ENCODE measurements at regions not wholly inside any gene's neighbourhood (a gene's known extent, or its start where the extent isn't known, plus 50 kb on each side); places are given as distances from the start of the nearest gene placed in this dataset.
"Not testable (repeated sequence)": the region's sequence is repeated elsewhere in the genome, so short reads cannot be mapped to it uniquely, and the experiment has no call there.

GRCh38 chr5:12615141-12615820 is 711.0 kb upstream of the CTNND2 start:
- CTCF ChIA-PET, result no interaction called here

GRCh38 chr5:12614608-12615007 is 710.4 kb upstream of the CTNND2 start:
- no peaks in the 10 kb centered on the region for H3K36me3 Mint-ChIP-seq (ENCODE audit: low read depth)
- CTCF ChIA-PET, result no interaction called here
- no peak overlapping the region for H3K27ac Mint-ChIP-seq
- H3K27me3 Mint-ChIP-seq, result no peaks in the 10 kb centered on the region
- H3K4me3 Mint-ChIP-seq, result no peak overlapping the region
- no peaks in the 10 kb centered on the region for H3K4me1 Mint-ChIP-seq
- POLR2A ChIA-PET, result no interaction called here
- DNase-seq, result no peak
- H3K9me3 Mint-ChIP-seq, result peaks cover 16% of the 10 kb centered on the region

More at GRCh38 chr5:12615141-12615820, 711.0 kb upstream of the CTNND2 start:
- H3K9me3 Mint-ChIP-seq, result peaks cover 16% of the 10 kb centered on the region
- H3K4me1 Mint-ChIP-seq, result no peaks in the 10 kb centered on the region
- DNase-seq, result no peak
- no peaks in the 10 kb centered on the region for H3K27me3 Mint-ChIP-seq
- H3K27ac Mint-ChIP-seq, result no peak overlapping the region
- no peak overlapping the region for H3K4me3 Mint-ChIP-seq
- POLR2A ChIA-PET, result no interaction called here
- H3K36me3 Mint-ChIP-seq (ENCODE audit: low read depth), result no peaks in the 10 kb centered on the region

GRCh38 chr5:12611132-12611531 is 706.9 kb upstream of the CTNND2 start:
- CTCF ChIA-PET, result no interaction called here
- H3K4me3 Mint-ChIP-seq, result no peak overlapping the region
- H3K4me1 Mint-ChIP-seq, result no peaks in the 10 kb centered on the region
- no peak overlapping the region for H3K27ac Mint-ChIP-seq
- H3K36me3 Mint-ChIP-seq (ENCODE audit: low read depth), result no peaks in the 10 kb centered on the region
- no peaks in the 10 kb centered on the region for H3K27me3 Mint-ChIP-seq
- POLR2A ChIA-PET, result no interaction called here
- peaks cover 14% of the 10 kb centered on the region for H3K9me3 Mint-ChIP-seq
- no peak for DNase-seq

DNA sequence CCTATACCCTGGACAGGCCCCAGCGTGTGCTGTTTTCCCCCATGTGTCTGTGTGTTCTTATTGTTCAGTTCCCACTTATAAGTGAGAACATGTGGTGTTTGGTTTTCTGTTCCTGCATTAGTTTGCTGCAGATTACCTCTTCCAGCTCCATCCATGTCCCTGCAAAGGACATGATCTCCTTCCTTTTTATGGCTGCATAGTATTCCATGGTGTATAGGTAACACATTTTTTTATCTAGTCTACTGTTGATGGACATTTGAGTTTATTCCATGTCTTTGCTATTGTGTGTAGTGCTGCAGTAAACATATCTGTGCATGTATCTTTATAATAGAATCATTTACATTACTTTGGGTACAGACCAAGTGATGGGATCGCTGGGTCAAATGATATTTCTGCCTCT is 703.6 kb upstream of the CTNND2 start:
- H3K4me1 Mint-ChIP-seq; H3K4me3 Mint-ChIP-seq; H3K27ac Mint-ChIP-seq; H3K36me3 Mint-ChIP-seq (ENCODE audit: low read depth); H3K27me3 Mint-ChIP-seq; POLR2A ChIA-PET; CTCF ChIA-PET; DNase-seq: not testable (repeated sequence)
- H3K9me3 Mint-ChIP-seq, result peaks cover 12% of the 10 kb centered on the region

- no peaks in the 10 kb centered on the region for H3K27me3 Mint-ChIP-seq
- no peaks in the 10 kb centered on the region for H3K4me1 Mint-ChIP-seq
- no peaks in the 10 kb centered on the region for H3K9me3 Mint-ChIP-seq
- ChIA-PET POLR2A (no interaction called here), CTCF (no interaction called here)
- no peak overlapping the region for H3K4me3 Mint-ChIP-seq
- H3K27ac Mint-ChIP-seq, result no peak overlapping the region
- H3K36me3 Mint-ChIP-seq (ENCODE audit: low read depth), result no peaks in the 10 kb centered on the region
- DNase-seq, result no peak
Observed at GRCh38 chr5:12592228-12592627, 688.0 kb upstream of the CTNND2 start.

DNA sequence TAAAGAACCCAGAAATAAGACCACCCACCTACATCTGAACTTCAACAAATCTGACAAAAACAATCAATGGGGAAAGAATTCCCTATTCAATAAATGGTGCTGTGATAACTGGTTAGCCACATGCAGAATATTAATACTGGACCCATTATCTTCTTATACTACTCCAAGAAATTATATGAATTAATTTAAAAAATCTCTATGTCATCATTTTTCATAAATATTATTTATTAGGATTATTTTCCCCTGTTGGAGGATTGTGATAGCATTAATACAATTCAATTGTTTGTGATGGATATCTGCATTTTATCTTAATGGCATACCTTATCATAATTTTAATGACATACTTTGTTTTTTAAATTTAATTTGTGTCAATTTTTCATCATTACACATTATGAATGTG is 682.2 kb upstream of the CTNND2 start:
- Mint-ChIP-seq H3K27me3 (no peaks in the 10 kb centered on the region), H3K4me3 (no peak overlapping the region), H3K4me1 (no peaks in the 10 kb centered on the region), H3K9me3 (peaks cover 1% of the 10 kb centered on the region), H3K27ac (no peak overlapping the region), H3K36me3 (ENCODE audit: low read depth) (no peaks in the 10 kb centered on the region)
- ChIA-PET CTCF (no interaction called here), POLR2A (no interaction called here)
- no peak for DNase-seq

DNA sequence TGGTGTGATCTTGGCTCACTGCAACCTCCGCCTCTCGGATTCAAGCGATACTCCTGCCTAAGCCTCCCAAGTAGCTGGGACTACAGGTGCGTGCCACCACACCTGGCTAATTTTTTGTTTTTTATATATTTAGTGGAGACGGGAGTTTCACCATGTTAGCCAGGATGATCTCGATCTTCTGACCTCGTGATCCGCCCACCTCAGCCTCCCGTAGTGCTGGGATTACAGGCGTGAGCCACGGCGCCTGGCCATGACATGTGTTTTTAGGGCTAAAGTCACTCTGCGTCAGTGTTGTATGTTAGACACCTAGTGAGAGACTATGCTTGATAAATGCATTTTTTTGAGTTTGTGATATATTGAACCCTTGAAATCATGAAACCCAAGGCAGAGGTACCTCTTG is 674.6 kb upstream of the CTNND2 start:
- H3K4me1 Mint-ChIP-seq; H3K36me3 Mint-ChIP-seq (ENCODE audit: low read depth); POLR2A ChIA-PET; H3K4me3 Mint-ChIP-seq; H3K27me3 Mint-ChIP-seq; H3K27ac Mint-ChIP-seq; H3K9me3 Mint-ChIP-seq; CTCF ChIA-PET; DNase-seq: not testable (repeated sequence)

DNA sequence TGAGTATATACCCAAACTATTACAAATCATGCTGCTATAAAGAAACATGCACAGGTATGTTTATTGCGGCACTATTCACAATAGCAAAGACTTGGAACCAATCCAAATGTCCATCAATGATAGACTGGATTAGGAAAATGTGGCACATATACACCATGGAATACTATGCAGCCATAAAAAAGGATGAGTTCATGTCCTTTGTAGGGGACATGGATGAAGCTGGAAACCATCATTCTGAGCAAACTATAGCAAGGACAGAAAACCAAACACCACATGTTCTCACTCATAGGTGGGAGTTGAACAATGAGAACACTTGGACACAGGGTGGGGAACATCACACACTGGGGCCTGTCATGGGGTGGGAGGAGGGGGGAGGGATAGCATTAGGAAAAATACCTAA is 672.7 kb upstream of the CTNND2 start:
- H3K4me3 Mint-ChIP-seq; CTCF ChIA-PET; POLR2A ChIA-PET; H3K27me3 Mint-ChIP-seq; H3K36me3 Mint-ChIP-seq (ENCODE audit: low read depth); H3K9me3 Mint-ChIP-seq; H3K4me1 Mint-ChIP-seq; DNase-seq; H3K27ac Mint-ChIP-seq: not testable (repeated sequence)

- H3K27ac Mint-ChIP-seq; H3K9me3 Mint-ChIP-seq; DNase-seq; POLR2A ChIA-PET; H3K4me3 Mint-ChIP-seq; H3K27me3 Mint-ChIP-seq; CTCF ChIA-PET; H3K36me3 Mint-ChIP-seq (ENCODE audit: low read depth); H3K4me1 Mint-ChIP-seq: not testable (repeated sequence)
Observed at GRCh38 chr5:12574298-12575093, 670.2 kb upstream of the CTNND2 start.

- CTCF ChIA-PET; H3K27me3 Mint-ChIP-seq; H3K36me3 Mint-ChIP-seq (ENCODE audit: low read depth); H3K9me3 Mint-ChIP-seq; H3K4me3 Mint-ChIP-seq; POLR2A ChIA-PET; H3K4me1 Mint-ChIP-seq; H3K27ac Mint-ChIP-seq; DNase-seq: not testable (repeated sequence)
Observed at GRCh38 chr5:12573916-12574297, 669.7 kb upstream of the CTNND2 start.

GRCh38 chr5:12570688-12571087 is 666.4 kb upstream of the CTNND2 start:
- CTCF ChIA-PET, result no interaction called here

GRCh38 chr5:12566441-12566840 is 662.2 kb upstream of the CTNND2 start:
- CTCF ChIA-PET, result no interaction called here
- no peak overlapping the region for H3K27ac Mint-ChIP-seq
- H3K4me1 Mint-ChIP-seq, result no peaks in the 10 kb centered on the region

More at GRCh38 chr5:12570688-12571087, 666.4 kb upstream of the CTNND2 start:
- Mint-ChIP-seq H3K36me3 (ENCODE audit: low read depth) (no peaks in the 10 kb centered on the region), H3K4me1 (no peaks in the 10 kb centered on the region), H3K27me3 (no peaks in the 10 kb centered on the region), H3K9me3 (peaks cover 6% of the 10 kb centered on the region), H3K4me3 (no peak overlapping the region), H3K27ac (no peak overlapping the region)
- POLR2A ChIA-PET, result no interaction called here
- DNase-seq, result no peak

GRCh38 chr5:12557012-12557411 is 652.8 kb upstream of the CTNND2 start:
- H3K4me1 Mint-ChIP-seq, result no peaks in the 10 kb centered on the region
- H3K27me3 Mint-ChIP-seq, result no peaks in the 10 kb centered on the region
- ChIA-PET CTCF (no interaction called here), POLR2A (no interaction called here)
- H3K4me3 Mint-ChIP-seq, result no peak overlapping the region
- DNase-seq, result no peak
- H3K27ac Mint-ChIP-seq, result no peak overlapping the region
- no peaks in the 10 kb centered on the region for H3K36me3 Mint-ChIP-seq (ENCODE audit: low read depth)
- peaks cover 3% of the 10 kb centered on the region for H3K9me3 Mint-ChIP-seq

More at GRCh38 chr5:12566441-12566840, 662.2 kb upstream of the CTNND2 start:
- no peak for DNase-seq
- POLR2A ChIA-PET, result no interaction called here
- no peak overlapping the region for H3K4me3 Mint-ChIP-seq
- no peaks in the 10 kb centered on the region for H3K36me3 Mint-ChIP-seq (ENCODE audit: low read depth)
- H3K9me3 Mint-ChIP-seq, result peaks cover 17% of the 10 kb centered on the region
- H3K27me3 Mint-ChIP-seq, result no peaks in the 10 kb centered on the region

GRCh38 chr5:12526113-12526512 is 621.9 kb upstream of the CTNND2 start:
- no peaks in the 10 kb centered on the region for H3K27me3 Mint-ChIP-seq
- H3K9me3 Mint-ChIP-seq, result peaks cover 5% of the 10 kb centered on the region
- no peak for DNase-seq
- ChIA-PET CTCF (no interaction called here), POLR2A (no interaction called here)
- no peaks in the 10 kb centered on the region for H3K4me1 Mint-ChIP-seq
- H3K36me3 Mint-ChIP-seq (ENCODE audit: low read depth), result no peaks in the 10 kb centered on the region
- H3K4me3 Mint-ChIP-seq, result no peak overlapping the region
- H3K27ac Mint-ChIP-seq, result no peak overlapping the region

Measured in activated CD4-positive, alpha-beta memory T cell treated with anti-CD3 and anti-CD28 coated beads, Interleukin-2, amount 10 ng/mL, durations not matched to agents 7 days and 5 days (primary cell).